Stimulated activated CD4-positive, alpha-beta T cell treated with anti-CD3 and anti-CD28 coated beads, Interleukin-4, amount 100 ng/mL, for 1 hour (primary cell): ENCODE measurements at regions not wholly inside any gene's neighbourhood (a gene's known extent, or its start where the extent isn't known, plus 50 kb on each side); places are given as distances from the start of the nearest gene placed in this dataset.
"Not testable (repeated sequence)": the region's sequence is repeated elsewhere in the genome, so short reads cannot be mapped to it uniquely, and the experiment has no call there.

Source experiments
- DNase-seq: peaks from one replicate; pipeline ENCODE4 v3.0.0-alpha.2; 2020

DNA sequence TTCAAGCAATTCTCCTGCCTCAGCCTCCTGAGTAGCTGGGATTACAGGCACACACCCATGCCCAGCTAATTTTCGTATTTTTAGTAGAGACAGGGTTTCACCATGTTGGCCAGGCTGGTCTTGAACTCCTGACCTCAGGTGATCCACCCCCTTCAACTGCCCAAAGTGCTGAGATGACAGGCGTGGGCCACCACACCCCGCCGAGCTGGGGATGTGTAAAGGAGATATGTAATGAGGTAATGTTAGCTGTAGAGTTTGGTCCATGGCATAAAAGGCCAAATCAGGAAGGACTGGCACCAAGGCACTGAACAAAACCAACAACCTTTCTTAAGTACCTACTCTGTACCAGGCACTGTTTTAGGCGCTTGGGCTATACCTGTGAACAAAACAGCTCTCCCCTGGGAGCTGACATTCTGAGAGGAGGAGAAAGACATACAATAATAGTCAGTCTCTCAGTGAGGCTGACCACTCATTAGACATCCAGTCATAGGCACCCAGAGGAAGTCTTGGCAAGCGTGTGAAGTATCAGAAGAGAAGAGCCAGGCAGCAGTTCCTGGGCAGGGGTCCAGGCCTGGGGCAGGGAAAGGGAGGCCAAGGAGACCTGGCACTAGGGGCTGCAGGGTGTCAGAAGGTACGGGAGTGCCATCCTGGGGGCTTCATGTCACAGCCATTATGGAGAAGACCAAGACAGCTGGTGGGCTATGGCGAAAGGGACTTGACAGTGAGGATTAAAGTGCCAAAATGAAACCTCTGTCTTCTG lies 164.8 kb upstream of the DTNBP1 start:
- DNase-seq, result no peak

- no peak for DNase-seq
Observed at GRCh38 chr6:15826814-15827318, 164.0 kb upstream of the DTNBP1 start.

GRCh38 chr6:15825332-15825930 lies 162.6 kb upstream of the DTNBP1 start:
- DNase-seq, result no peak

DNA sequence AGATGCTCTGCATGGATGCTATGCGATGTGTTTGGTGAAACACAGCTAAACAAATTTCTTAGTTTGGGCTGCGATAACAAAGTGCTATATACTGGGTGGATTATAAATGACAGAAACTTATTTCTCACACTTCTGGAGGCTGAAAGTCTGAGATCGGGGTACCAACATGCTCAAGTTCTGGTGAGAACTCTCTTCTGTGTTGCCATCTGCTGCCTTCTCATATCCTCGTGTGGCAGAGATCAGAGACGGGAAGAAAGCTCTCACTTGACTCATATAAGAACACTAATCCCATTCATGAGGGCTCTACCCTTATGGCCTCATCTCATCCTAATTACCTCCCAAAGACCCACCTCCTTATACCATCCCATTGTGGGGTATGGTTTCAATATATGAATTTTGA lies 162.0 kb upstream of the DTNBP1 start:
- DNase-seq, result no peak

GRCh38 chr6:15823838-15824414 lies 161.1 kb upstream of the DTNBP1 start:
- DNase-seq, result no peak

DNA sequence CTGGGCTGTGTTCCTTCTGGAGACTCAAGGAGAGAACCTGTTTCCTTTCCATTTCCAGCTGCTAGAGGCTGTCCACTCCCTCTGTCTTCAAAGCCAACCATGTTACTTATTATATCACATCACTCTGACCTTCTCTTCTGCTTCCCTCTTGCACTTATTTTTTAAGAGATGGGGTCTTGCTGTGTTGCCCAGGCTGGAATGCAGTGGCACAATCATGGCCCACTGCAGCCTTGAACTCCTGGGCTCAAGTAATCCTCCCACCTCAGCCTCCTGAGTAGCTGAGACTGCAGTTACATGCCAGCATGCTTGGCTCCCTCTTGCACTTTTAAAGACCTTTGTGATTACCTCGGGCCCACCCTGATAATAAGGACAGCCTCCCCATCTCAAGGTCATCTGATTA lies 160.0 kb upstream of the DTNBP1 start:
- no peak for DNase-seq

- DNase-seq, result no peak
Observed at GRCh38 chr6:15819841-15820240, 157.0 kb upstream of the DTNBP1 start.

- DNase-seq, result no peak
Observed at GRCh38 chr6:15819226-15819625, 156.4 kb upstream of the DTNBP1 start.

DNA sequence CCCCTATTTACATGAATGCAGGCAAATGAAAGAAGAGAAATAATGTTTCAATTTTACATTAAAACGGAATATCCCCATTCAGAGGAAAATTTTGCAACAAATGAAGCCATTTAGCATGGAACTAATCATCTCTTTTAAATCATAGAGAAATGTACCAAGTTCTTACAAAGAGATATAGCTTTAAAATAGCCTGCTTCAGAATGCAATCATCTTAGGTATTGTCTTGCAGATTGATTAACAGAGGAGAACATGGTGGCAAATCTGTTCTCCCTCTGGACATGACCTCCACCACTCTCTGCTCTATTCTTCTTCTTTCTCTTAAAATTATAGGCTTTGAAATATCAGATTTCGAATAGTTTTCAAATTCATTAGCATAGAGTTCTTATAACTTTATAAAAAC lies 155.7 kb upstream of the DTNBP1 start:
- DNase-seq, result no peak

GRCh38 chr6:15818044-15818443 lies 155.2 kb upstream of the DTNBP1 start:
- DNase-seq, result no peak

GRCh38 chr6:15817100-15817499 lies 154.3 kb upstream of the DTNBP1 start:
- DNase-seq, result no peak

GRCh38 chr6:15816661-15817060 lies 153.8 kb upstream of the DTNBP1 start:
- DNase-seq, result no peak

DNA sequence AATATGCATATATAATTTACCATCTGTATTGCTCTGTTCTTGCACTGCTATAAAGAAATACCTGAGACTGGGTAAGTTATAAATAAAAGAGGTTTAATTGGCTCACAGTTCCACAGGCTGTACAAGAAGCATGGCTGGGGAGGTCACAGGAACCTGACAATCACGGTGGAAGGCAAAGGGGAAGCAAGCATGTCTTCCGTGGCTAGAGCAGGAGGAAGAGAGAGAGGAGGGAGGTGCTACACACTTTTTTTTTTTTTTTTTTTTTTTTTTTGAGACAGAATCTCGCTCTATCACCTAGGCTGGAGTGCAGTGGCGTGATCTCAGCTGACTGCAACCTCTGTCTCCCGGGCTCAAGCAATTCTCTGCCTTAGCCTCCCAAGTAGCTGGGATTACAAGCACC lies 150.9 kb upstream of the DTNBP1 start:
- not testable (repeated sequence) for DNase-seq

DNA sequence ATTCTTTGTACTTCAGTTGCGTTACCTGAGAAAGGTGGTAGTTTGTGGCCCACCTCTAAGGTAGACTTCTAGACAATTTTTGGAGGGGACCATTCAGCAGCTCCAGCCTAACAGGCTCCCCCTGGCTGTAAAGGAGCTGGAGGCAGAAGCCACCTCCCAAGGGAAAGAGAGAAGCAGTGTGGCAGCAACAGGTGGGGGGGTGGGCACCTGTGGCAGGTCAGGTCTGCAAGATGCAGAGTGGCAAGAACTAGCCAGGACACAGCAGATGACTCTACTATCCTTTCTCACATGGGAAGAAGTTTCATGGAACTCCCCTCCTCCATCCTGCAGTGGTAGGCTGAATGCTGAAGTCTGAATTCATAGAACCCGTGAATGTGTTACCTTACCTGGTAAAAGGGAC lies 148.3 kb upstream of the DTNBP1 start:
- DNase-seq, result no peak

DNA sequence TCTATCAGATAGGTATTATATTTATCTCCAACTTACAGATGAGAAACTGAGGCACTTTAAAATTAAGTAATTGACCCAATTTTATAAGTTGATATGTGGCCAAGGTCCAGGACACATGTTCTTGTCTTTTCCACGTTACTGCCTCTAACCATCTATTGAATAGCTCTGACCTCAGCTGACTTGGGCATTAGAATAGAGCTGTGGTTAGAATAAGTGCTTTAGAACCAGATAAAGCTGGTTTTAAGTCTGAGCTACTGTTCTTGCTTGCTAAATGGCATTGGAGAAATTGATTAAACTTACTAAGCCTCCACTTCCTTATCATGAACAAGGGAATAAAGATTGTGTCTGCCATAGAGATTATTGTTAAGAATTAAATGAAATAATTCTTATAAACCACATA lies 147.8 kb upstream of the DTNBP1 start:
- no peak for DNase-seq

- no peak for DNase-seq
Observed at GRCh38 chr6:15809367-15809766, 146.5 kb upstream of the DTNBP1 start.

DNA sequence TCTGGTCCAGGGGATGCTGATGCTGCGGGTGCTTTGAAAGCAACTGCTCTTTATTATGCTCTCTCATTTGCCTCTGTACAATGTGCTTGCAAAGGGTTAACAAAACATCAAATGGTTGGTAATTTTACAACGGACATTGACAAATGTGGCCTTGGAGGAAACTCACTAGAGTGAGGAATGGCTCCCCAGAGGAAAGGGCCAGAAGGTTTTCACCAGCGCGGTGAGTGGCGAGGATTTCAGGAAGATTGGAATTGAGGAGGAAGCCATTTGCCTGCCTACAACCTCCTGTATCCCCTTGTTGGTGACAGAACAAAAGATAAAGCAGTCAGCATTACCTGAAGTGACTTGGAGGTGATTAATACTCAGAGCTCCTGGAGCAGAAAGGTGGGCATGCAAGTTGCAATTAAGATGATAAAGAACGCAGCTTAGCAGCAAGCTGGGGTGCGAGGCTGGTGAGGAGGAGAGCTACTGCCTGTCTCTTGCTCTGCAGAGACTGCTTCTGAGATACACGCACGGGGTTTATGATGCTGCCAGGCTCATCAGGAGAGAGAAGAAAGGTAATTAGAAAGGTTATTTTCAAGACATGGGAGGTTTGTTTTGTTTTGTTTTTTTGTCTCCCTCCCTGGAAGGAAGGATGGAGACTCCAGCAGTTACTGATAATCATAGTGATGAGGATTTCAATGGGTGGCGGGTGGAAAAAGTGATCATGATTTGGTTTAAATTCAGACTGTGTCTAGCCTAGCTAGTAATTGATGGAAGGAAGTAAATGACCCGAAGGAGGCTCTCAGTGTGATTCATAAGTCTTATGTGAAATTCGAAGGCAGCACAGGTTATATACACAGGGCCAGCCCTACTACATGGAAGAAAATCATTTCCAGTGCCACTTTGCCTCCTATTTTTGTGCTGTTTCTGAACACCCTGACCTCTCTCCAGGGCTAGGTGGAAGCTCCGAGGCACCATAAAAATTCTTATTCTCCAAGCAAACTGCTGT lies 141.6 kb upstream of the DTNBP1 start:
- no peak for DNase-seq

DNA sequence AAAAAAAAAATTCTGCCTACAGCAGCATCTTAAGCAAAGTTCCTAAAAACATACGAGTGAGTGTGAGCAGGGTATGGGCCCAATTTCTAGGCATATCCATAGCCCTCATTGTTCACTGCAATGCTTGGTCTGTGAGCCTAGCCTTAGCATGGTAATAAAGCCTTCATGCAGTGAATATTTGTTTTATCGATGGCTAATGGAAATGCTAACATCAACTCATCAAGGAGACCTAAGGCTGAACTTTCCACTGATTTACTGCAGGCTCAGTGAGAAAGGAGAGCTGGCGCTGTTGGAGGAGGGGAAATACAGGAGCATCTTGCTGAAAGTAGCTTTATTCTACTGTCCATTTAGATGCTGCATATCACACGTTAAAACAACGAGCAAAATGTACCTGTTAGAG lies 139.6 kb upstream of the DTNBP1 start:
- DNase-seq, result no peak

GRCh38 chr6:15801912-15802311 lies 139.1 kb upstream of the DTNBP1 start:
- no peak for DNase-seq

GRCh38 chr6:15800841-15801617 lies 138.2 kb upstream of the DTNBP1 start:
- DNase-seq, result no peak

GRCh38 chr6:15798533-15799255 lies 135.9 kb upstream of the DTNBP1 start:
- no peak for DNase-seq

DNA sequence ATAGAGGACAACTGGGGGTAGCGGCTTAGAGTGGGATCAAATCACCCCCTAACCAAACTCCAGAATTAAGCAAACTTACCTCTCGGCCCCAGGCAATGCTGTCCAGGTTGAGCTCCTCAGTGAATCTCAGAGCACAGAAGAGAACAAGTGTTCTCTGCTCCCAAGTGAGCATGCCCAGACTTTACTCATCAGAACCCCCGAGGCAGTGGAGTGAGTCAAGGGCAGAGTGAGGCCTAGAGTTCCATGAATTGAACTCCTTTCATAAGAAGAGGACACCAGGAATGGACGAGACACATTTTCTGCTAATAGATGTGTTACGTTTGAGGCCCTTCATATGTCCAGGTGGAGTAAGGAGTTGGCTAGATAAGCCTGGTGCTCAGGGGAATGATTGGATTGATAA lies 134.0 kb upstream of the DTNBP1 start:
- no peak for DNase-seq
